GM20000 (cell line): ENCODE measurements at regions not wholly inside any gene's neighbourhood (a gene's known extent, or its start where the extent isn't known, plus 50 kb on each side); places are given as distances from the start of the nearest gene placed in this dataset.

Source experiments
- DNase-seq: peaks from one replicate; pipeline ENCODE4 v3.0.0; 2012; ENCODE audit warnings: low spot score
- CTCF ChIP-seq: IDR thresholded peaks from 2 replicates; pipeline ENCODE4 v1.5.1; 2012; ENCODE audit warnings: mild to moderate bottlenecking, control low read depth; ENCODE audit errors: extremely low read depth, missing control alignments

- no peak for DNase-seq
- no peak for TF ChIP-seq CTCF
Measured at GRCh38 chr1:38194472-38194871, 147.9 kb upstream of the POU3F1 start.

- TF ChIP-seq CTCF = no peak
- no peak for DNase-seq
Measured at GRCh38 chr1:38193040-38193439, 146.4 kb upstream of the POU3F1 start.

GRCh38 chr1:38191461-38191860 lies 144.9 kb upstream of the POU3F1 start:
- no peak for TF ChIP-seq CTCF
- no peak for DNase-seq

GRCh38 chr1:38190983-38191382 lies 144.4 kb upstream of the POU3F1 start:
- DNase-seq = no peak
- TF ChIP-seq CTCF = no peak

- no peak for DNase-seq
- TF ChIP-seq CTCF = no peak
Measured at GRCh38 chr1:38187552-38187951, 141.0 kb upstream of the POU3F1 start.

- TF ChIP-seq CTCF = no peak
- DNase-seq = no peak
Measured at GRCh38 chr1:38186566-38186965, 140.0 kb upstream of the POU3F1 start.

- TF ChIP-seq CTCF = no peak
- DNase-seq = no peak
Measured at GRCh38 chr1:38185913-38186312, 139.3 kb upstream of the POU3F1 start.

GRCh38 chr1:38183747-38184146 lies 137.2 kb upstream of the POU3F1 start:
- no peak for TF ChIP-seq CTCF
- DNase-seq = no peak
